Activated naive CD4-positive, alpha-beta T cell (primary cell): ENCODE measurements at regions not wholly inside any gene's neighbourhood (a gene's known extent, or its start where the extent isn't known, plus 50 kb on each side); places are given as distances from the start of the nearest gene placed in this dataset.
"Not testable (repeated sequence)": the region's sequence is repeated elsewhere in the genome, so short reads cannot be mapped to it uniquely, and the experiment has no call there.

Source experiments
- DNase-seq, 4 experiments: peaks; one replicate each; lab custom pipeline; 2025; lab: John Stamatoyannopoulos, UW

DNA sequence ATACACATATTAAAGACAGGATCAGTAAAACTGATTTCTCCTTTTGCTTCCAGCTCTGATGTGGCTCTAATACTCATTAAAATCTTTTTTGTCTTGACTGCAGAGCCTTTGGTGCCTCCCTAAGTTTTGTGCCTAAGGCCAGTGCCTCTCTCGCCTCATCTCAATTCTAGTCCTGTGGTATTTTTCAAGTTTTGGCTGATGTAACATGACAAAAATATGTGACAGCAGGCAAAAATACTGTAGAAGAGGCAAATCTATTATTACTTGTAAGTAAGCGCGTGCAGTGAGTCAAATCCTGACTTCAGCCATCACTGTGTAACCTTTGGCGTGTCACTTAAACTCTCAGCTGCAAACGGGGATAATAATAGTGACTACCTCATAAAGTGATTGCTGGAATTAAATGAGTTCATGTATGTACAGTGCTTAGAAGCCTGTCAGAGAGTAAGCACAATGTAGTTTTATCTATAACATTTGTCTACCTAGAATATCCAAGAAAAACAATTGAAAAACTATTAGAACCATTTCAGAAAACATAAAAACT, 74.0 kb downstream of the MAB21L3 start:
- no peak for DNase-seq

GRCh38 chr1:116189481-116189880, 78.3 kb downstream of the MAB21L3 start:
- no peak for DNase-seq

GRCh38 chr1:116191294-116191693, 80.1 kb downstream of the MAB21L3 start:
- DNase-seq, result no peak

DNA sequence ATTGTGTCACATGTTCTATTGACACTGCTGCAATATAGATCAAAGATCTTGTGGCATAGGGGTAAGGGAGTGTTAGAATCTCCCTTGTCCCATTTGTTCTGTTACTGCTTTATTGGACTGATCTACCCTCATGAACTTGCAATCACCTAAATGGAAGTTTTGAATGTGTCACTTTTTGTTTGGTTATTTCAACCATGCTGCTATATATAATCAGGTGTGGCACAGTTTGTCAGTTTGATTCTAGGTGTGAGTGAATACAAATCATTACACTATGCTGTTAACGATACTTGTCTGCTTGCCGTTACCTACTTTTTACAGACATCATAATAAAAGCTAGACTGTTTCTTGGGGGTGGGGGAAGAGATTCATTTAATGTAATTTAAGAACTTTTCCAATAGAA, 82.6 kb downstream of the MAB21L3 start:
- no peak for DNase-seq

DNA sequence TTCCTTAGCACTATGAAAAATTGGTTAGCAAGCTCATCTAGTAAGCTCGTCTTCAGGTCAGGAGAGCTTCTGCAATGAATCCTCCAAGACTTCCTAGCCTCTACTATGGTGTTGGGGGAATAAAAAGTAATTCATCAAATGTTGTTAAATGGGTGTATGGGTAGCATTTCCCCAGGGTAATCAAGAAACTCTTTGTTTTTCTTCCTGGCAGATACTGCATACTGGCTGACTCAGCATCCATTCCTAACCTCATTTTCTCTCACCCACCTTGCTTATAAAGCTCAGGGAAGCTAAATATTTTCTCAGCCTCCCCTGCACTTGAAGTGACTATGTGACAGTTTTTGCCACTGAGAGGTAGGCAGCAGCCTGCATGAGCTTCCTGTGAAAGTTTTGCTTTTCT, 83.4 kb downstream of the MAB21L3 start:
- no peak for DNase-seq

- no peak for DNase-seq
Observed at GRCh38 chr1:116195077-116195868, 84.1 kb downstream of the MAB21L3 start.

DNA sequence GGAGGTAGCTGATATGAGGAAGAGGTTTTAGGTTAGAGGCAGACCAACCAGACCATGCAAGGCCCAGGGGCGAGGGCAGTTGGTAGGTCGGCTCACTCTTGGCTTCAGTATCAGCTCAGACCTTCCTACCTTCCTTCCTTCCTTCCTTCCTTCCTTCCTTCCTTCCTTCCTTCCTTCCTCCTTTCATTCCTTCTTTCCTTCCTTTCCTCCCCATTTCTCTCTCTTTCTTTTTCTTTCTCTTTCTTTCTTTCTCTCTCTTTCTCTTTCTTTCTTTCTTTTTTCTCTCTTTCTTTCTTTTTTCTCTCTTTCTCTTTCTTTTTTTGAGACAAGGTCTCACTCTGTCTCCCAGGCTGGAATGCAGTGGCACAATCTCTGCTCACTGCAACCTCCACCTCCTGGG, 89.1 kb downstream of the MAB21L3 start:
- DNase-seq, result not testable (repeated sequence)

GRCh38 chr1:116201911-116202310, 90.7 kb downstream of the MAB21L3 start:
- DNase-seq, result no peak

DNA sequence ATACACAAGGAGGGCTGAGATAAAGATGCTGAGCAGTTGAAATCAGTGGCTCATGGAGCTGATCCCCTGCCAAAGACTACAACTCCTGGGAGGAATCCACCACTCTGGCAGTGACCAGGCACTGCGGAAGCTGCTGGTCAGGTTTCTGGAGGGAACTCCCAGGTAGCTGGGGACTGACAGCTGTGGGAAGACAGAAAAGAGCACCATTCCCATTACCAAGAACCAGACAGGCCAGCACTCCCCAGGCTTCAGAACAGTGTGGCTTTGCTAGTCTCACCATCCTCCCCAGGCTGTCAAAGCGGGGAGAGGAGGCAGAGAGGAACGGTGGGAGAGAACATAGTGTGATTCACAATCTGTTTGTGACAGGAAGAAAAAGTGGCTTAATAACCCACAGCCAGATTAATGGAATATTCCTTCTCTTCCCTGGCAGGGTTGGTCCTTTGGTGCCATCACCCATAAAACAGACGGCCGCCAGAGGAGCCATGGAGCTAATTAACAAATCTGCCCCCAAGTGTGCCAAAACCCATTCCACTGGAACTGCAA, 92.1 kb downstream of the MAB21L3 start:
- DNase-seq, result no peak

DNA sequence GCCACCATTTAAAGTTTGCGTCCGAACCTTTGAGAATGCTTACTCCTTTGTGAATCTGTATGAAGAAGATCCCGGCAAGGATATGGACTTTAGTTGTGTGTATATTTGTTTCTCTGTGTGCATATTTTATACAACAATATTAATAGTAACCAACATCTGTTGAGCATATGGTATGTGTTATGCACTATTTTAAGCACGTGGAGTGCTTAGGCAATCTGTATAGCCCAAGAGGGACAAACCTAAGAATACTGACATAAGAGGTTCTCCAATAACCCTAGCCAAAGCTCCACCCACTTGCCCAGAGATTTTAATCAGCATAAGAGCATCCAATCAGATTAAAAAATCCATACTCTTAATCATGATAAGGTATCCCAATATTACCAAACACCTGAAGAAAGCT, 92.7 kb downstream of the MAB21L3 start:
- no peak for DNase-seq

- no peak for DNase-seq
Observed at GRCh38 chr1:116205941-116206679, 94.9 kb downstream of the MAB21L3 start.

DNA sequence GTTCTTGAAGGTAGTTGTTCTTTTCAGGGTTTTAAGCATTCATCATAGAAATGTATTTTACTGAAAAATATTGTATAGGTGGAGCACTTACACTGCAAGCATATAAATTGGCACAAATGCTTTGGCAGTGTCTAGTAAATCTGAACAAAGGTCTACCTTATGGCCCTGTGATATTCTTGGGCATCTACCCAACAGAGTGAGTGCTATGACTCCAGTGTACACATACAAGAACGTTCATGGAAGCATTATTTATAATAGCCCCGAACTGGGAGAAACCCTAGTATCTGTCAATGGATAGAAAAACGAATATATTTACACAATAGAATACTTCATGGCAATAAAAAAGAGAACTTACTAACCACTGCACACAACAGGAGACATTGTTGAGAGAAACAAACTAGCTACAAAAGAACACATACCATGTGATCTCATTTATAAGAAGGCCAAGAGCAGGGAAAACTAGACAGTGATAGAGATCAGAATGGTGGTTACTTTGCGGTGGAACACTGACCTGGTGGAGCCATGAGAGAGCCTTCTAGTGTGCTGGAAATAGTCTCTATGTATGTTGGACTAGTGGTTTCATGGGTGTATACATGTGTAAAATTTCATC, 96.0 kb downstream of the MAB21L3 start:
- no peak for DNase-seq

DNA sequence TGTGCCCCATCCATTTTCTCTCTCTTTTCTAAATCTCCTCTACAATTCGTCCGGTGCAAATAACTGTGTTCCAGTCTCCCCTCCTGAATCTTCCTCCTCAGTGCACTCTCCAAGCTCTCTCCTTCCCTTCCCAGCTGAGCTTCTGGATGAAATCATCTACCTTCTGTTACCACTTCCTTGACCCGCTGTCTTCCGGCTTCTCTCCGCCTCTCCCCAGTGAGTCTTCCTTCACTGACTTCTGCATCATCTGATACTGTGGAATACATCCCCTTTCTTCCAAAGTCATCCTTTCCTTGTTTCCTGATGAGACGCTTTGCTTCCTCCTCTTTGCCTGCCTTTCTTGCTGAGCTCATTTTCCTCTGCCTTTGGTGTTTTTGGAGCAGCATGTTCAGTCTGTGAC, 96.9 kb downstream of the MAB21L3 start:
- DNase-seq, result no peak

GRCh38 chr1:116211294-116211693, 100.1 kb downstream of the MAB21L3 start:
- DNase-seq, result no peak

DNA sequence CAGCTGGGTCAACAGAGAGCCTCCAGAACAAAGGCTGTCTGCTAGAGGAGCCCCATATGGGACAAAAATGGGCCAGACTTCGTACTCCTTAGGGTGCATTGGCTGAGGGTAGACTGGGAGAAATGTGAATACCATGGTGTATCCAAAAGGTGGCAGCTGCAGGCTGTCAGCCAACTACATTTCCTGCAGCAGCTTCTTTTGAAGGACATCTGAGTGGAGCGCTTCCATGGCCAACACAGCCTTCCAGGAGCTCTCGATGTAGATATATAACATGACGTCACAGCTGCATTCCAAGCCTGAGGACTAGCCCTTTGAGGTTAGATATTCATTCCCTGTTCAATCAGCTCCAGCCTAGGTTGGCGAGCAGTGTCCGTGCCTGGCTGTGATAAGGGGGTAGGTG, 107.7 kb downstream of the MAB21L3 start:
- DNase-seq, result no peak

DNA sequence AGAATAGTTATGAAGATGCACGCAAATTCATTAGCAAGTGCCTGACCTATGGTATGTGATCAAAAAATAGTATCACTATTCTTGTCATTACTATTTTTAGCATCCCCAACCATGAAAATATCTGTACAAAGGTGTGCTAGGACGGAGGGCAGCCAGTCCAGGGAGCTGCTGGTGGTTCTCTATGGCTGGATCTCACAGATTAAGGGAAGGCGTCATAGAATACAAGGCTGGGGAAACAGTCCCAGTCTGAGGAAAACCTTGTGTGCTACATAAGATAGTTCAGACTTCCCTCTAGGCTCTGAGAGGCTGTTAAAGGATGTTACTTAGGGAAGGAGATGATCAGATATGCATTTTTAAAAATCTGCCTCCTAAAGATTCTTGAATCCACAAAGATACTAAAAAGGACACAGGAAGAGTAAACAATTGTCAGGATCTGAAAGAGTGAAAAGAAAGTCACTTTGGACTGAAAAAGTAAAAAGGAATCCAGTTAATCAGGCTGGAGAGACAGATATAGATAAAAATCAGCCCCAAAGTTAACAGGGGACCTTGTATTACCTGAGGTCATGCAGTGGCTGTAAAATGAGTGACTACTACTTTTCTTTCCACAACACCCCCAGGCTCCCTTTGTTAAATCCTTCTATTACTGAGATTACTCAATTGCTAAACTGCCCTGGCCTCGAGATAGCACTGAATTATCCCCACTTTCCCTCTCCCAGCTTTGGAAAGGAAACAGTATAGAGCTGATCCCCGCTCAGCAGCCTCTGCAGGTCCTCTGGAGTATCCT, 108.6 kb downstream of the MAB21L3 start:
- no peak for DNase-seq

GRCh38 chr1:116224111-116224510, 112.9 kb downstream of the MAB21L3 start:
- no peak for DNase-seq

DNA sequence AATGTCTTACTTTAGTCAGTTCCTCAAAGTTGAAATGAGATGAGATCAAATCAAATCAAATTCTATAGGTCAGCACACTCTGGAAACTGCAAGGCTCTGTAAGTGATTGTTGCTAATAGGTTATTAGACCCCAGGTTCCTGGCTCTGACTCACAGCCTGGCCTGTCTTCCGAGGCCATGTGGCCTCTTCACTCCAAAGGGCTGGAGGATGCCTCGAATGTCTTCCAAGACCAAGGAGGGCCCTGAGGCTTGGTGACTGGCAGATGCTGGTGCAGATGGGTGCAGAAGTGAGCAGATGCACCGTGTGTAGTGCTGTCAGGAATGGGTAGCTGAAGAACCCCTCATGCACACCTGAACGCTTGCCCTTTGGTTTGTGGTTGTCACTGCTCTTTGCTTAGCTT, 113.4 kb downstream of the MAB21L3 start:
- no peak for DNase-seq

DNA sequence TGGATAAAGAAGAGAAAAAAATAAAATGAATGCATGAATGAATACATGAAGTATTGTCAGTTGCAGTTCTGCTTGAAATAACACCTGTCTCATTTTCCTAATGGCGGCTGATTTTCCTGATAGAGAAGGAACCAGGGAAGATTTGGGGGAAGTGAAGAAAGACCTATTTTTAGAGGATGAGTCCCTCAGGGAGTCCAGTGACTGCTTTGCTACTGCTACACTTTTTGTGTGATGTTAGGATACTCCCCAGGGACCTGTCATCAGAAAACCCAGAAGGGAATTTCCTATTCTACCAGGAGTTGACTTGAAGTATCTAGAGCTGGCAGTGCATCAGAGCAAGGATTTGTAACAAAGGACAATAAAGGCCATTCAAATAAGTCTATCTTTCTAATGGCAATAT, 114.8 kb downstream of the MAB21L3 start:
- no peak for DNase-seq

DNA sequence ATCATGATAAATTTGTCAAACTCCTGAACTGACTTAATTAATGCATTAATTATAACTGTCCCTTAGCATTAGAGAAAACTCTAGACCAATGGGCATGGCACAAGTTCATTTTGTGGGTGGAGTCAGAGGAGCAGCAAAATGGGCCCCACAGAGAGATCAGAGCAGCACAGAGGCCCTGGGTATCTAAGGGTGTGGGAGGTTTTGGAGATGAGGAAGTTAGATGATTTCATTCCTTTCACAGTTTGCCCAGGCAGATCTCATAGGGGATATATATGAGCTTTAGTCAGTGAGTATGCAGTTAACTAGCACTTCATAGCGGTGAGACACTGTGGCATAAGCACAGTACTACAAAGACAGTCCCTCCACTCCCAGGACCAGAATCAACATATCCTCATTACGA, 117.3 kb downstream of the MAB21L3 start:
- DNase-seq, result no peak

- no peak for DNase-seq
Observed at GRCh38 chr1:116230712-116231111, 119.5 kb downstream of the MAB21L3 start.

- no peak for DNase-seq
Observed at GRCh38 chr1:116231752-116232151, 120.6 kb downstream of the MAB21L3 start.
